Esophagus squamous epithelium (tissue), 4 donors: ENCODE measurements at regions not wholly inside any gene's neighbourhood (a gene's known extent, or its start where the extent isn't known, plus 50 kb on each side); places are given as distances from the start of the nearest gene placed in this dataset.

Source experiments
- POLR2A ChIP-seq, 4 donors: fragments of 450-650 bp; IDR thresholded peaks; one replicate each; pipeline ENCODE4 v1.6.1; 2017; ENCODE audit warnings: antibody characterized with exemption in 4 of 4, mild to moderate bottlenecking in 4 of 4, moderate library complexity in 3 of 4
- TF ChIP-seq, protein P1 (sequence below), 6 experiments: fragments of 450-650 bp in 4 of 6; fragments of 200-600 bp in 2 of 6; sonication (generic) in 2 of 6; IDR thresholded peaks; one replicate each; pipeline ENCODE4 v1.5.1; 2016 to 2019; ENCODE audit warnings: antibody characterized with exemption in 6 of 6, mild to moderate bottlenecking in 4 of 6, moderate library complexity in 4 of 6

GRCh38 chr9:120065151-120065550 is 514.8 kb downstream of the CDK5RAP2 start:
- TF ChIP-seq, protein P1, sequence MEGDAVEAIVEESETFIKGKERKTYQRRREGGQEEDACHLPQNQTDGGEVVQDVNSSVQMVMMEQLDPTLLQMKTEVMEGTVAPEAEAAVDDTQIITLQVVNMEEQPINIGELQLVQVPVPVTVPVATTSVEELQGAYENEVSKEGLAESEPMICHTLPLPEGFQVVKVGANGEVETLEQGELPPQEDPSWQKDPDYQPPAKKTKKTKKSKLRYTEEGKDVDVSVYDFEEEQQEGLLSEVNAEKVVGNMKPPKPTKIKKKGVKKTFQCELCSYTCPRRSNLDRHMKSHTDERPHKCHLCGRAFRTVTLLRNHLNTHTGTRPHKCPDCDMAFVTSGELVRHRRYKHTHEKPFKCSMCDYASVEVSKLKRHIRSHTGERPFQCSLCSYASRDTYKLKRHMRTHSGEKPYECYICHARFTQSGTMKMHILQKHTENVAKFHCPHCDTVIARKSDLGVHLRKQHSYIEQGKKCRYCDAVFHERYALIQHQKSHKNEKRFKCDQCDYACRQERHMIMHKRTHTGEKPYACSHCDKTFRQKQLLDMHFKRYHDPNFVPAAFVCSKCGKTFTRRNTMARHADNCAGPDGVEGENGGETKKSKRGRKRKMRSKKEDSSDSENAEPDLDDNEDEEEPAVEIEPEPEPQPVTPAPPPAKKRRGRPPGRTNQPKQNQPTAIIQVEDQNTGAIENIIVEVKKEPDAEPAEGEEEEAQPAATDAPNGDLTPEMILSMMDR (IDR thresholded peaks at IDR 0.05), result no peak
- TF ChIP-seq POLR2A (IDR thresholded peaks at IDR 0.05), result no peak
